ENCODE measurements at regions not wholly inside any gene's neighbourhood (a gene's known extent, or its start where the extent isn't known, plus 50 kb on each side); places are given as distances from the start of the nearest gene placed in this dataset.

DNA sequence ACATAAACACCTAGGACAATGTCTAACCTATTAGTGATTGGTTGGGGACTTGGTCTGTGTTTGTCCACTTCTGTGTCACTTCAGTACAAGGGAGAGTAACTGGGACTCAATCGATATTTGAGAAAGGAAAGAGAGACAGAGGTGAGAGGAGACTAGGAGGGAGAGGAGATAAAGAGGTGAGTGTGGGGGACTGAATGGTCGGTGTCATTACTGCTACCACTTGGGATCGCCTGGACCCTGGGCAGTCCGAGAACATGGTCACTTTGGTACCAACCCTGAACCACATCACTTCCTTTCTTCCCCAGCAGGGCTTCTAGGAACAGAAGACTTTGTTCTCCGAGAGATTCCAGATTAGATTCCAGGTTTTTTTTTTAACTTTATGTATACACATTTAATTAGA is 63.7 kb downstream of the GPR6 start (continued):
- TF ChIP-seq ZBTB33 (IDR thresholded peaks at IDR 0.05) (no peak), SP1 (IDR thresholded peaks at IDR 0.05) (no peak), YY1 (IDR thresholded peaks at IDR 0.05) (no peak)
- TF ChIP-seq, protein P1, sequence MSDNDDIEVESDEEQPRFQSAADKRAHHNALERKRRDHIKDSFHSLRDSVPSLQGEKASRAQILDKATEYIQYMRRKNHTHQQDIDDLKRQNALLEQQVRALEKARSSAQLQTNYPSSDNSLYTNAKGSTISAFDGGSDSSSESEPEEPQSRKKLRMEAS (IDR thresholded peaks at IDR 0.05) = no peak

DNA sequence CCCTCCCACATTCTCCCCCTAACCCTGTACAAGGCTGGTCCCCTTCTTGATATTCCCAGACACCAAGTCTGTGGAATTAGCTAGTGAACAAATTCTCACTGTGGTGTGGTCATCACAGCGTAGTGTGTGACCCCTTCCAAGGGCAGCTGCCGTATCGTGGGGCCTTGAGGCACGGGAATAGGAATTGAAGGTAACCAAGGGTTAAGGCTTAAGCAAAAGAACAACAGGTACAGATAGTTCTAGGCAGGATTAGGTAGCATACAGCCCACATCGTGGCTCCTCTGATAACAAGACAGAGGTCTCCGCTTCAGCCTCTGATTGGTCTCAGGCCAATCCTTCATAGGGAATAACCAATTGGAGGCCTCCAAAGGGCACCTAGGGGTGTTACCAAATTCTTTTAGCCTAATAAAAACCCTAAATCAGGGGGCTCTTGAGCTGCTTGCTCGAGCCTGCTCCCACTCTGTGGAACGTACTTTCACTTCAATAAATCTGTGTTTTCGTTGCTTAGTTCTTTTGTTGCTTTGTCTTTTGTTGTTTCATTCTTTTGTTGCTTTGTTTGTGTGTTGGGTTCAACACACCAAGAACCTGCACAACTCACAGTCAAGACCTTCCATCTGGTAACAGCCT is 64.7 kb downstream of the GPR6 start:
- TF ChIP-seq YY1 (IDR thresholded peaks at IDR 0.05) (no peak), HNF4G (IDR thresholded peaks at IDR 0.05) (no peak), FOXA1 (IDR thresholded peaks at IDR 0.05) (no peak)

GRCh38 chr6:110043366-110043994 is 65.4 kb downstream of the GPR6 start:
- no peak overlapping the region for H3K9ac ChIP-seq (ENCODE audit: low read depth in 1 of 2, low read length in 2 of 2)

More for the DNA sequence above, 64.7 kb downstream of the GPR6 start:
- Histone ChIP-seq H3K27me3 (ENCODE audit: control insufficient read depth in 4 of 4, insufficient read depth in 4 of 4, low read length in 3 of 4) (peaks cover 0 to 2% (median 0%) of the 10 kb centered on the region in 4 donors), H3K9ac (ENCODE audit: low read depth in 1 of 2, low read length in 2 of 2) (no peak overlapping the region), H3K36me3 (ENCODE audit: control insufficient read depth in 4 of 4, insufficient read depth in 3 of 4, low read depth in 1 of 4, low read length in 3 of 4) (no peaks in the 10 kb centered on the region), H3K4me3 (ENCODE audit: low read depth in 1 of 3, low read length in 3 of 3) (no peak overlapping the region), H3K4me1 (ENCODE audit: control insufficient read depth in 4 of 4, insufficient read depth in 4 of 4, low read length in 3 of 4) (peaks cover 0 to 9% (median 2%) of the 10 kb centered on the region in 4 donors), H3K9me3 (ENCODE audit: control insufficient read depth in 4 of 4, low read length in 3 of 4) (no peaks in the 10 kb centered on the region), H3K27ac (ENCODE audit: low read depth in 1 of 2, low read length in 2 of 2) (no peak overlapping the region)
- peak; percentile 24 for DNase-seq (ENCODE audit: low spot score)
- WGBS = 83% methylated on average over 9 of the region's 9 CpGs

More at GRCh38 chr6:110043366-110043994, 65.4 kb downstream of the GPR6 start:
- WGBS = 70% methylated on average over 6 of the region's 6 CpGs
- TF ChIP-seq FOXA2 (IDR thresholded peaks at IDR 0.05) = no peak
- TF ChIP-seq ZBTB33 (IDR thresholded peaks at IDR 0.05) = no peak
- no peak for TF ChIP-seq FOXA1 (IDR thresholded peaks at IDR 0.05)
- TF ChIP-seq, protein P1 (IDR thresholded peaks at IDR 0.05) = no peak
- TF ChIP-seq EGR1 (IDR thresholded peaks at IDR 0.05; ENCODE audit: low read depth in 2 of 2) = no peak
- no peak for TF ChIP-seq HNF4A (conservative IDR thresholded peaks at IDR 0.05)
- no peak for TF ChIP-seq SP1 (IDR thresholded peaks at IDR 0.05)
- TF ChIP-seq TAF1 (conservative IDR thresholded peaks at IDR 0.05) = no peak
- TF ChIP-seq, protein P2, sequence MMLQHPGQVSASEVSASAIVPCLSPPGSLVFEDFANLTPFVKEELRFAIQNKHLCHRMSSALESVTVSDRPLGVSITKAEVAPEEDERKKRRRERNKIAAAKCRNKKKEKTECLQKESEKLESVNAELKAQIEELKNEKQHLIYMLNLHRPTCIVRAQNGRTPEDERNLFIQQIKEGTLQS (IDR thresholded peaks at IDR 0.05) = no peak
- TF ChIP-seq NR2F2 (IDR thresholded peaks at IDR 0.05) = no peak
- no peak for TF ChIP-seq JUND (IDR thresholded peaks at IDR 0.05)
- no peak for TF ChIP-seq CTCF (IDR thresholded peaks at IDR 0.05; ENCODE audit: low read depth, low read length, missing input control)
- TF ChIP-seq RAD21 (IDR thresholded peaks at IDR 0.05) = no peak
- Histone ChIP-seq H3K27ac (ENCODE audit: low read depth in 1 of 2, low read length in 2 of 2) (no peak overlapping the region), H3K4me3 (ENCODE audit: low read depth in 1 of 3, low read length in 3 of 3) (no peak overlapping the region), H3K36me3 (ENCODE audit: control insufficient read depth in 4 of 4, insufficient read depth in 3 of 4, low read depth in 1 of 4, low read length in 3 of 4) (no peaks in the 10 kb centered on the region), H3K4me1 (ENCODE audit: control insufficient read depth in 4 of 4, insufficient read depth in 4 of 4, low read length in 3 of 4) (peaks cover 0 to 9% (median 2%) of the 10 kb centered on the region in 4 donors), H3K9me3 (ENCODE audit: control insufficient read depth in 4 of 4, low read length in 3 of 4) (no peaks in the 10 kb centered on the region), H3K27me3 (ENCODE audit: control insufficient read depth in 4 of 4, insufficient read depth in 4 of 4, low read length in 3 of 4) (peaks cover 0 to 2% (median 0%) of the 10 kb centered on the region in 4 donors)
- DNase-seq (ENCODE audit: low spot score) = peak; percentile 17

All from liver (tissue), 8 donors.